PFSK-1 (cell line): ENCODE measurements at regions not wholly inside any gene's neighbourhood (a gene's known extent, or its start where the extent isn't known, plus 50 kb on each side); places are given as distances from the start of the nearest gene placed in this dataset.

ENCODE experiments used
- FOXP2 ChIP-seq: optimal IDR thresholded peaks from 2 replicates; pipeline ENCODE3; 2011; ENCODE audit warnings: borderline replicate concordance, control low read depth, inconsistent platforms; ENCODE audit not compliant: insufficient read depth; ENCODE audit errors: extremely low read length, extremely low read depth
- POLR2AphosphoS5 ChIP-seq: IDR thresholded peaks from 2 replicates; pipeline ENCODE4 v1.6.1; 2012; ENCODE audit warnings: low read depth, mild to moderate bottlenecking, control low read depth, low read length, moderate library complexity
- REST ChIP-seq, 2 experiments: IDR thresholded peaks; 2 replicates each; pipeline versions ENCODE4 v1.6.1 to v1.8.0; 2011 to 2012; ENCODE audit warnings: low read depth in 2 of 2, low read length in 2 of 2, control low read depth in 1 of 2, inconsistent platforms in 1 of 2, mild to moderate bottlenecking in 1 of 2, moderate library complexity in 1 of 2; ENCODE audit not compliant: insufficient read depth in 1 of 2
- SIN3A ChIP-seq: IDR thresholded peaks from 2 replicates; pipeline ENCODE4 v1.6.1; 2012; ENCODE audit warnings: mild to moderate bottlenecking, low read length, moderate library complexity, borderline replicate concordance; ENCODE audit not compliant: insufficient read depth
- TAF1 ChIP-seq: IDR thresholded peaks from 2 replicates; pipeline ENCODE4 v1.6.1; 2012; ENCODE audit warnings: low read length, control low read depth, borderline replicate concordance; ENCODE audit not compliant: insufficient read depth

- TF ChIP-seq TAF1 (no peak), FOXP2 (no peak), REST (IDR thresholded peaks at IDR 0.05; ENCODE audit: insufficient read depth in 1 of 2, low read depth in 2 of 2, low read length in 2 of 2) (no peak), SIN3A (no peak), POLR2AphosphoS5 (no peak)
Measured at GRCh38 chr2:222810044-222810443, 50.8 kb upstream of the ACSL3 start.
